ENCODE measurements at regions not wholly inside any gene's neighbourhood (a gene's known extent, or its start where the extent isn't known, plus 50 kb on each side); places are given as distances from the start of the nearest gene placed in this dataset.

- TF ChIP-seq CTCF (conservative IDR thresholded peaks at IDR 0.05; ENCODE audit: low read depth, low read length) (no peak), EZH2 (IDR thresholded peaks at IDR 0.05; ENCODE audit: borderline replicate concordance, low read depth, low read length, poor library complexity, severe bottlenecking) (no peak)
These were observed 600.7 kb downstream of the KCTD12 start for GRCh38 chr13:76285463-76285862.

Data from A673 (cell line).